ENCODE measurements at regions not wholly inside any gene's neighbourhood (a gene's known extent, or its start where the extent isn't known, plus 50 kb on each side); places are given as distances from the start of the nearest gene placed in this dataset.

GRCh38 chr3:153080778-153081240 is 81.2 kb upstream of the RAP2B start:
- Histone ChIP-seq H3K4me2 (ENCODE audit: control insufficient read depth, extremely low read depth, insufficient read depth, low read depth, low read length) (no peak overlapping the region), H4K20me1 (ENCODE audit: control insufficient read depth, extremely low read depth, insufficient read depth, low read length) (no peaks in the 10 kb centered on the region), H3K27me3 (ENCODE audit: control insufficient read depth, extremely low read depth, insufficient read depth, low read length) (no peaks in the 10 kb centered on the region), H3K79me2 (ENCODE audit: control insufficient read depth, insufficient read depth, low read length) (no peaks in the 10 kb centered on the region), H3K36me3 (ENCODE audit: control insufficient read depth in 2 of 2, extremely low read depth in 1 of 2, insufficient read depth in 2 of 2, low read length in 2 of 2) (no peaks in the 10 kb centered on the region), H3K9ac (ENCODE audit: control insufficient read depth, extremely low read depth, insufficient read depth, low read length) (no peak overlapping the region), H3K9me3 (ENCODE audit: control insufficient read depth, low read depth, low read length) (no peaks in the 10 kb centered on the region), H3K9me1 (ENCODE audit: control insufficient read depth, extremely low read depth, insufficient read depth, low read length) (no peaks in the 10 kb centered on the region), H3K27ac (ENCODE audit: control insufficient read depth, insufficient read depth, low read length) (no peak overlapping the region), H3K4me3 (ENCODE audit: control insufficient read depth in 2 of 3, extremely low read depth in 1 of 3, insufficient read depth in 2 of 3, low read depth in 1 of 3, low read length in 3 of 3) (no peak overlapping the region), H3K4me1 (ENCODE audit: control insufficient read depth, extremely low read depth, insufficient read depth, low read length) (no peaks in the 10 kb centered on the region), H2AFZ (ENCODE audit: control insufficient read depth, low read length) (no peak overlapping the region)
- dilution Hi-C loops (cut with MboI; ENCODE audit: extremely low pct_ligation_motif_present, low sequenced_read_pairs): no loop called here
- no peak for DNase-seq (ENCODE audit: low read depth, low spot score)
- TF ChIP-seq CTCF (optimal IDR thresholded peaks at IDR 0.05 in 1 of 3, IDR thresholded peaks at IDR 0.05 in 1 of 3, conservative IDR thresholded peaks at IDR 0.05 in 1 of 3; ENCODE audit: extremely low read depth in 1 of 3, insufficient read depth in 2 of 3, low read length in 3 of 3): no peak
- no peak for TF ChIP-seq EZH2 (IDR thresholded peaks at IDR 0.05; ENCODE audit: low read length)
- FAIRE-seq: no peak

GRCh38 chr3:153084431-153084830 is 77.6 kb upstream of the RAP2B start:
- no peak for DNase-seq (ENCODE audit: low read depth, low spot score)
- Histone ChIP-seq H3K4me2 (ENCODE audit: control insufficient read depth, extremely low read depth, insufficient read depth, low read depth, low read length) (no peak overlapping the region), H3K9ac (ENCODE audit: control insufficient read depth, extremely low read depth, insufficient read depth, low read length) (no peak overlapping the region), H4K20me1 (ENCODE audit: control insufficient read depth, extremely low read depth, insufficient read depth, low read length) (no peaks in the 10 kb centered on the region), H3K4me3 (ENCODE audit: control insufficient read depth in 2 of 3, extremely low read depth in 1 of 3, insufficient read depth in 2 of 3, low read depth in 1 of 3, low read length in 3 of 3) (no peak overlapping the region), H3K4me1 (ENCODE audit: control insufficient read depth, extremely low read depth, insufficient read depth, low read length) (no peaks in the 10 kb centered on the region), H2AFZ (ENCODE audit: control insufficient read depth, low read length) (no peak overlapping the region), H3K27me3 (ENCODE audit: control insufficient read depth, extremely low read depth, insufficient read depth, low read length) (no peaks in the 10 kb centered on the region), H3K79me2 (ENCODE audit: control insufficient read depth, insufficient read depth, low read length) (no peaks in the 10 kb centered on the region), H3K9me1 (ENCODE audit: control insufficient read depth, extremely low read depth, insufficient read depth, low read length) (no peaks in the 10 kb centered on the region), H3K27ac (ENCODE audit: control insufficient read depth, insufficient read depth, low read length) (no peak overlapping the region), H3K9me3 (ENCODE audit: control insufficient read depth, low read depth, low read length) (no peaks in the 10 kb centered on the region), H3K36me3 (ENCODE audit: control insufficient read depth in 2 of 2, extremely low read depth in 1 of 2, insufficient read depth in 2 of 2, low read length in 2 of 2) (no peaks in the 10 kb centered on the region)
- dilution Hi-C loops (cut with MboI; ENCODE audit: extremely low pct_ligation_motif_present, low sequenced_read_pairs): no loop called here
- no peak for TF ChIP-seq EZH2 (IDR thresholded peaks at IDR 0.05; ENCODE audit: low read length)
- TF ChIP-seq CTCF (optimal IDR thresholded peaks at IDR 0.05 in 1 of 3, IDR thresholded peaks at IDR 0.05 in 1 of 3, conservative IDR thresholded peaks at IDR 0.05 in 1 of 3; ENCODE audit: extremely low read depth in 1 of 3, insufficient read depth in 2 of 3, low read length in 3 of 3): no peak
- no peak for FAIRE-seq
